ENCODE measurements at regions not wholly inside any gene's neighbourhood (a gene's known extent, or its start where the extent isn't known, plus 50 kb on each side); places are given as distances from the start of the nearest gene placed in this dataset.

DNA sequence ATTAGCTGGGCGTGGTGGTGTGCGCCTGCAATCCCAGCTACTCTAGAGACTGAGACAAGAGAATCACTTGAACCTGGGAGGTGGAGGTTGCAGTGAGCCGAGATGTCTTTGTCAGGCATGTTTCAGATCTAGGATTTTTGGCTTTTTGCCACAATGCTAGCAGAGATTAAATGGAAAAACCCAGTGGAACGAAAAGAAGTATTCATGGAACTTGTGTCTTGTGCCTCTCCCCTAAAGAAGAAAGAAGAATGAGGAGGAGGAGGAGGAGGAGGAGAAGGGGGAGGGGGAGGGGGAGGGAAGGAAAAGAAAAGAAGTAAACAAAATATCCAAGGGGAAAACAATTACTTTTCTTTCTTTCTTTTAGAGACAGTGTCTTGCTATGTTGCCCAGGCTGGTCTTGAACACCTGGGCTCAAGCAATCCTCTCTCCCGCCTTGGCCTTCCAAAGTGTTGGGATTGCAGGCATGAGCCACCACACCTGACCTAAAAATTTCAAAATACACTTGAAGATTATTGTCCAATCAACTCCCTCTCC lies 106.0 kb downstream of the ARRDC3 start:
- Histone ChIP-seq H3K18ac (ENCODE audit: extremely low read depth, low read length) (no peak overlapping the region), H3K56ac (replicated peaks; ENCODE audit: insufficient read length, low read depth, low read length) (no peak overlapping the region), H3K23ac (ENCODE audit: insufficient read length) (no peak overlapping the region), H2BK120ac (replicated peaks; ENCODE audit: low read depth, low read length) (no peak overlapping the region), H4K8ac (ENCODE audit: extremely low read depth, insufficient read depth, low read length) (no peak overlapping the region), H3K4me2 (ENCODE audit: insufficient read depth in 1 of 2, low read depth in 2 of 2, low read length in 2 of 2) (no peak overlapping the region), H4K20me1 (replicated peaks in 1 of 2; ENCODE audit: control insufficient read depth in 1 of 2, insufficient read depth in 2 of 2, low read length in 2 of 2) (no peaks in the 10 kb centered on the region), H2BK12ac (ENCODE audit: low read depth, low read length) (no peak overlapping the region), H3K4me1 (replicated peaks in 1 of 4; ENCODE audit: control insufficient read depth in 3 of 4, insufficient read depth in 4 of 4, low read length in 3 of 4) (peaks cover 0 to 2% (median 0%) of the 10 kb centered on the region in 4 experiments; a peak in 1 of 7 replicates), H2BK20ac (ENCODE audit: low read length) (no peak overlapping the region), H3K14ac (ENCODE audit: insufficient read length) (no peak overlapping the region), H3K4ac (replicated peaks; ENCODE audit: insufficient read length, low read depth, low read length) (no peak overlapping the region), H3K23me2 (ENCODE audit: low read depth, low read length) (peaks cover 12% of the 10 kb centered on the region), H3K27me3 (replicated peaks in 1 of 4; ENCODE audit: control insufficient read depth in 3 of 4, extremely low read depth in 1 of 4, insufficient read depth in 3 of 4, low read length in 3 of 4) (peaks cover 0 to 3% (median 0%) of the 10 kb centered on the region in 4 experiments; a peak in 2 of 7 replicates), H3K36me3 (ENCODE audit: control insufficient read depth in 2 of 4, insufficient read depth in 4 of 4, low read length in 3 of 4) (no peaks in the 10 kb centered on the region), H3K27ac (ENCODE audit: low read depth, low read length) (no peak overlapping the region), H3K9ac (replicated peaks in 1 of 4; ENCODE audit: extremely low read depth in 1 of 4, low read depth in 3 of 4, low read length in 3 of 4) (no peak overlapping the region), H2BK15ac (ENCODE audit: low read length) (no peak overlapping the region), H3K4me3 (ENCODE audit: extremely low read depth in 1 of 4, insufficient read depth in 2 of 4, low read depth in 3 of 4, low read length in 4 of 4) (no peak overlapping the region), H4K5ac (ENCODE audit: insufficient read length, low read depth, low read length) (no peak overlapping the region), H2AFZ (ENCODE audit: low read length) (no peak overlapping the region), H3K79me1 (ENCODE audit: low read depth, low read length) (no peaks in the 10 kb centered on the region), H2AK5ac (ENCODE audit: low read depth, low read length) (no peak overlapping the region), H3K9me3 (ENCODE audit: insufficient read depth in 2 of 2, low read depth in 1 of 2, low read length in 1 of 2) (no peaks in the 10 kb centered on the region), H4K91ac (replicated peaks; ENCODE audit: insufficient read length, low read length) (no peak overlapping the region), H2BK5ac (ENCODE audit: low read depth, low read length) (no peak overlapping the region), H3K79me2 (ENCODE audit: control insufficient read depth in 1 of 2, insufficient read depth in 2 of 2, low read length in 2 of 2) (no peaks in the 10 kb centered on the region)
- WGBS, 2 experiments (ENCODE audit: extremely low coverage in 1 of 2, insufficient coverage in 1 of 2, insufficient read length in 1 of 2, insufficient replicate concordance in 2 of 2, low coverage in 1 of 2, low lambda C conversion rate in 2 of 2, missing lambda C conversion rate in 1 of 2), result 65% methylated on average over 5 of the region's 5 CpGs; no CpG with 5 or more reads in 1 of the 2 experiments
- ChIA-PET CTCF (ENCODE audit: partially characterized antibody) (interaction anchor here (0.9 to 2.3 kb wide), 5 partner anchors 32 to 270 kb away, joined by 3 to 9 read pairs (median 3); no protein-coding TSS in a partner anchor), POLR2A (ENCODE audit: partially characterized antibody) (interaction anchor here (1.6 kb wide), 1 partner anchor 106 kb away, joined by 5 read pairs; the partner anchor contains the start of gene ARRDC3)
- DNase-seq (ENCODE audit: low read depth in 1 of 2, low spot score in 2 of 2), result no peak
- FAIRE-seq, result no peak
- no peak for TF ChIP-seq TCF12 (IDR thresholded peaks at IDR 0.05; ENCODE audit: low read depth, low read length)
- TF ChIP-seq KDM4A (IDR thresholded peaks at IDR 0.05; ENCODE audit: low read depth, low read length, severe bottlenecking), result no peak
- no peak for TF ChIP-seq CREB1 (IDR thresholded peaks at IDR 0.05)
- TF ChIP-seq ASH2L (IDR thresholded peaks at IDR 0.05; ENCODE audit: low read length), result no peak
- TF ChIP-seq JUND (IDR thresholded peaks at IDR 0.05; ENCODE audit: low read length), result no peak

Measured in H1 (cell line).